Heart right ventricle (tissue), 16 donors: ENCODE measurements at regions not wholly inside any gene's neighbourhood (a gene's known extent, or its start where the extent isn't known, plus 50 kb on each side); places are given as distances from the start of the nearest gene placed in this dataset.

Experiments
- ATAC-seq, 8 donors: fragments of 200-7000 bp; cut with Tn5 transposase; one replicate each; pipeline ENCODE4 v1.9.1; 2020; ENCODE audit warnings: mild to moderate bottlenecking in 8 of 8, moderate library complexity in 8 of 8, moderate number of reproducible peaks in 1 of 8
- DNase-seq, 2 donors: peaks; one replicate each; pipeline ENCODE4 v3.0.0-alpha.2; 2020
- H3K27ac ChIP-seq, 10 donors: fragments of 200-600 bp; sonication (generic) in 2 of 10; one replicate each; pipeline versions ENCODE4 v1.5.0 to v1.8.0; 2020 to 2022; ENCODE audit warnings: mild to moderate bottlenecking in 3 of 10
- H3K27me3 ChIP-seq, 7 donors: fragments of 200-600 bp; one replicate each; pipeline ENCODE4 v1.8.0; 2021 to 2022; ENCODE audit warnings: mild to moderate bottlenecking in 2 of 7
- H3K36me3 ChIP-seq, 9 donors: fragments of 200-600 bp; sonication (generic) in 1 of 9; one replicate each; pipeline versions ENCODE4 v1.5.0 to v1.8.0; 2020 to 2022; ENCODE audit warnings: mild to moderate bottlenecking in 2 of 9
- H3K4me1 ChIP-seq, 9 donors: fragments of 200-600 bp; sonication (generic) in 1 of 9; one replicate each; pipeline versions ENCODE4 v1.5.0 to v1.8.0; 2020 to 2022; ENCODE audit warnings: mild to moderate bottlenecking in 4 of 9
- H3K4me3 ChIP-seq, 10 donors: fragments of 200-600 bp; sonication (generic) in 2 of 10; one replicate each; pipeline versions ENCODE4 v1.5.0 to v1.8.0; 2020 to 2022; ENCODE audit warnings: mild to moderate bottlenecking in 7 of 10, moderate library complexity in 2 of 10
- H3K9me3 ChIP-seq, 11 donors: fragments of 200-600 bp in 10 of 11; sonication (generic) in 2 of 11; one replicate each; pipeline versions ENCODE4 v1.5.0 to v1.8.0; 2013 to 2022; ENCODE audit warnings: mild to moderate bottlenecking in 2 of 11, control low read depth in 1 of 11, moderate library complexity in 1 of 11
- WGBS, 2 donors: extraction: QIAGEN DNeasy Blood & Tissue Kit; methylation state at CpG; one replicate each; pipeline ENCODE4 v1.1.7; 2013; ENCODE audit warnings: inconsistent platforms in 1 of 2; 5-methylcytosine and 5-hydroxymethylcytosine counted together
- intact Hi-C, 10 donors: fragments of 100-400 bp; cut with DNase I; formaldehyde crosslinking; loops; one replicate each; pipeline versions ENCODE4 v1.11.1 to v1.14.2; 2022
- TF ChIP-seq, protein P1 (sequence below), 9 donors: fragments of 200-600 bp; sonication (generic) in 2 of 9; IDR thresholded peaks; one replicate each; pipeline versions ENCODE4 v1.5.0 to v1.8.0; 2021 to 2022; ENCODE audit warnings: antibody characterized with exemption in 9 of 9, mild to moderate bottlenecking in 5 of 9, moderate library complexity in 1 of 9
- donor health status: Arrhythmogenic right ventricular cardiomyopathy.
- donor health status: ischemic (EF 13 %, LVEDD 7.1; RV severe dilation, severe dysfunction).
- donor health status: healthy with polysubstance abuse.
- donor health status: DM: no; HTN: yes; CAD: no.
- donor health status: DM: no; HTN: no; CAD: no.
- donor health status: ischemic (EF 25% LVEDD 6.9; RV normal size, moderate dysfunction).
- donor health status: ischemic (EF 25% LVEDD 5.7; RV mildly dilated, moderate dysfunction).
- donor health status: healthy.
- donor health status: DM: yes; HTN: yes; CAD: no.
- donor health status: Ischemic cardiomyopathy.
- donor health status: ischemic (EF 35%, LVEDD 5.7; RV mildly dilated, moderate dysfunction).
- donor health status: nonischemic (EF 11% LVEDD 7.7; RV severe dilation, severe dysfunction).
- donor health status: DM: yes; HTN: yes; CAD: no.
- donor health status: PGD.
- donor health status: ischemic (EF 29% LVEDD 5.4; RV normal size, mild dysfunction).
- donor health status: nonischemic (EF 23%, LVEDD 6.1; RV moderate dilation, normal function).

- Histone ChIP-seq H3K9me3 (no peaks in the 10 kb centered on the region), H3K36me3 (no peaks in the 10 kb centered on the region), H3K4me3 (no peak overlapping the region), H3K27me3 (no peaks in the 10 kb centered on the region), H3K27ac (no peak overlapping the region), H3K4me1 (peaks cover 0 to 3% (median 0%) of the 10 kb centered on the region in 9 donors)
- WGBS, 2 donors, result 61 to 72% methylated on average over 8 of the region's 8 CpGs
- DNase-seq (no peak), ATAC-seq (no peak)
- intact Hi-C loops, result no loop called here
- TF ChIP-seq, protein P1, sequence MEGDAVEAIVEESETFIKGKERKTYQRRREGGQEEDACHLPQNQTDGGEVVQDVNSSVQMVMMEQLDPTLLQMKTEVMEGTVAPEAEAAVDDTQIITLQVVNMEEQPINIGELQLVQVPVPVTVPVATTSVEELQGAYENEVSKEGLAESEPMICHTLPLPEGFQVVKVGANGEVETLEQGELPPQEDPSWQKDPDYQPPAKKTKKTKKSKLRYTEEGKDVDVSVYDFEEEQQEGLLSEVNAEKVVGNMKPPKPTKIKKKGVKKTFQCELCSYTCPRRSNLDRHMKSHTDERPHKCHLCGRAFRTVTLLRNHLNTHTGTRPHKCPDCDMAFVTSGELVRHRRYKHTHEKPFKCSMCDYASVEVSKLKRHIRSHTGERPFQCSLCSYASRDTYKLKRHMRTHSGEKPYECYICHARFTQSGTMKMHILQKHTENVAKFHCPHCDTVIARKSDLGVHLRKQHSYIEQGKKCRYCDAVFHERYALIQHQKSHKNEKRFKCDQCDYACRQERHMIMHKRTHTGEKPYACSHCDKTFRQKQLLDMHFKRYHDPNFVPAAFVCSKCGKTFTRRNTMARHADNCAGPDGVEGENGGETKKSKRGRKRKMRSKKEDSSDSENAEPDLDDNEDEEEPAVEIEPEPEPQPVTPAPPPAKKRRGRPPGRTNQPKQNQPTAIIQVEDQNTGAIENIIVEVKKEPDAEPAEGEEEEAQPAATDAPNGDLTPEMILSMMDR (IDR thresholded peaks at IDR 0.05), result no peak
Measured at GRCh38 chr4:14827111-14827510, 175.2 kb upstream of the CPEB2 start.

DNA sequence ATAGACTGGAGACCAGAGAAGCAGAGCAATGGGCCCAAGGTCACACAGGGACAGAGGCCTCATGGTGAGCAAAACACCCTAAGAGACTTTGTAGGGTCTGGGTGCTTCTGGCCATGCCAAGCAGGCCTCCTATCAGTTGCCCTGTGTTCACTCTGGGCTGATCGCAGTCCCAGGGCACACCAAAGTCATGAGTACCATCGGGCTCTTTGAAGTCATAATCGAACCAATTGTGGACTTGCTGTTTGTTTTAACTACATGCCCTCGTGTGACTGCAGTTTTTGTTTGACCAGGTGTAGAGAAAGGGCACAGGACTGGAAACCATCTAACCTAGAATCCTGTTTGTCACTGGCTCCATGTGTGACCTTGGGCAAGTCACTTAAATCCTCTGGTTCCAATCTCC, 172.5 kb upstream of the CPEB2 start:
- WGBS, 2 donors, result 86 to 88% methylated on average over 4 of the region's 4 CpGs
- Histone ChIP-seq H3K4me1 (peaks cover 0 to 3% (median 0%) of the 10 kb centered on the region in 9 donors), H3K9me3 (no peaks in the 10 kb centered on the region), H3K27ac (no peak overlapping the region), H3K27me3 (no peaks in the 10 kb centered on the region), H3K4me3 (no peak overlapping the region), H3K36me3 (no peaks in the 10 kb centered on the region)
- no peak for DNase-seq
- TF ChIP-seq, protein P1 (IDR thresholded peaks at IDR 0.05), result no peak
- intact Hi-C loops, result loop anchor here in 2 of 10 donors (10.0 kb wide), 2 partner anchors 85 to 175 kb away; partner anchors contain the start of gene CPEB2 (in 1 of the 2)
- ATAC-seq, result no peak

GRCh38 chr4:14831416-14831815, 170.9 kb upstream of the CPEB2 start:
- TF ChIP-seq, protein P1 (IDR thresholded peaks at IDR 0.05), result no peak
- Histone ChIP-seq H3K27me3 (no peaks in the 10 kb centered on the region), H3K27ac (no peak overlapping the region), H3K4me3 (no peak overlapping the region), H3K36me3 (no peaks in the 10 kb centered on the region), H3K4me1 (peaks cover 0 to 3% (median 0%) of the 10 kb centered on the region in 9 donors), H3K9me3 (no peaks in the 10 kb centered on the region)
- ATAC-seq, result no peak
- WGBS, 2 donors, result 58 to 67% methylated on average over 1 of the region's 1 CpG
- DNase-seq, result no peak
- intact Hi-C loops, result loop anchor here in 2 of 10 donors (10.0 kb wide), 2 partner anchors 83 to 173 kb away; partner anchors contain the start of gene CPEB2 (in 1 of the 2)

- peaks cover 0 to 3% (median 0%) of the 10 kb centered on the region in 11 donors for H3K9me3 ChIP-seq
- no peak overlapping the region for H3K4me3 ChIP-seq
- DNase-seq (no peak), ATAC-seq (no peak)
- intact Hi-C loops, result loop anchor here in 2 of 10 donors (10.0 kb wide), 2 partner anchors 82 to 172 kb away; partner anchors contain the start of gene CPEB2 (in 1 of the 2)
- TF ChIP-seq, protein P1 (IDR thresholded peaks at IDR 0.05), result no peak
- peaks cover 0 to 6% (median 0%) of the 10 kb centered on the region in 9 donors for H3K4me1 ChIP-seq
- H3K27ac ChIP-seq, result no peak overlapping the region
- no peaks in the 10 kb centered on the region for H3K36me3 ChIP-seq
- H3K27me3 ChIP-seq, result no peaks in the 10 kb centered on the region
- WGBS, 2 donors, result 78 to 81% methylated on average over 5 of the region's 5 CpGs
Measured at GRCh38 chr4:14833053-14833452, 169.2 kb upstream of the CPEB2 start.
